SK-N-SH treated with all-trans-retinoic acid at 6 μM for 48 hours (cell line): ENCODE measurements at regions not wholly inside any gene's neighbourhood (a gene's known extent, or its start where the extent isn't known, plus 50 kb on each side); places are given as distances from the start of the nearest gene placed in this dataset.

ENCODE experiments used
- GLIS3 ChIP-seq: fragments of 250-450 bp; sonication (Bioruptor Pico); IDR thresholded peaks from 2 replicates; pipeline ENCODE4 v1.5.0; 2020; ENCODE audit warnings: mild to moderate bottlenecking, moderate library complexity
- ISL1 ChIP-seq: fragments of 250-450 bp; sonication (Bioruptor Pico); IDR thresholded peaks from 2 replicates; pipeline ENCODE4 v2.1.2; 2022; ENCODE audit warnings: mild to moderate bottlenecking, moderate library complexity
- RARB ChIP-seq: fragments of 250-450 bp; sonication (Bioruptor Pico); IDR thresholded peaks from 2 replicates; pipeline ENCODE4 v1.8.0; 2021; ENCODE audit warnings: mild to moderate bottlenecking, moderate library complexity
- ZC3H10 ChIP-seq: fragments of 250-450 bp; sonication (Bioruptor Pico); IDR thresholded peaks from 2 replicates; pipeline ENCODE4 v1.5.1; 2021; ENCODE audit warnings: mild to moderate bottlenecking, moderate library complexity
- ZFP3 ChIP-seq: fragments of 250-450 bp; sonication (Bioruptor Pico); IDR thresholded peaks from 2 replicates; pipeline ENCODE4 v1.5.0; 2020; ENCODE audit warnings: mild to moderate bottlenecking, moderate library complexity
- ZNF565 ChIP-seq: fragments of 450-650 bp; formaldehyde crosslinking; conservative IDR thresholded peaks from 2 replicates; pipeline ENCODE4 v1.5.0; 2020; ENCODE audit warnings: low read depth, mild to moderate bottlenecking, moderate library complexity
- ZNF8 ChIP-seq: fragments of 450-650 bp; formaldehyde crosslinking; IDR thresholded peaks from 2 replicates; pipeline ENCODE4 v1.5.0; 2020; ENCODE audit warnings: mild to moderate bottlenecking, moderate library complexity
- TF ChIP-seq, protein P1 (sequence below): fragments of 250-450 bp; sonication (Bioruptor Pico); IDR thresholded peaks from 2 replicates; pipeline ENCODE4 v1.5.0; 2020; ENCODE audit warnings: mild to moderate bottlenecking, moderate library complexity
- TF ChIP-seq, protein P2 (sequence below): fragments of 250-450 bp; sonication (Bioruptor Pico); IDR thresholded peaks from 2 replicates; pipeline ENCODE4 v1.5.1; 2020; ENCODE audit warnings: low read depth, mild to moderate bottlenecking, moderate library complexity
- TF ChIP-seq, protein P3 (sequence below): fragments of 250-450 bp; sonication (Bioruptor Pico); IDR thresholded peaks from 2 replicates; pipeline ENCODE4 v1.8.0; 2020; ENCODE audit warnings: mild to moderate bottlenecking, moderate library complexity, borderline replicate concordance

DNA sequence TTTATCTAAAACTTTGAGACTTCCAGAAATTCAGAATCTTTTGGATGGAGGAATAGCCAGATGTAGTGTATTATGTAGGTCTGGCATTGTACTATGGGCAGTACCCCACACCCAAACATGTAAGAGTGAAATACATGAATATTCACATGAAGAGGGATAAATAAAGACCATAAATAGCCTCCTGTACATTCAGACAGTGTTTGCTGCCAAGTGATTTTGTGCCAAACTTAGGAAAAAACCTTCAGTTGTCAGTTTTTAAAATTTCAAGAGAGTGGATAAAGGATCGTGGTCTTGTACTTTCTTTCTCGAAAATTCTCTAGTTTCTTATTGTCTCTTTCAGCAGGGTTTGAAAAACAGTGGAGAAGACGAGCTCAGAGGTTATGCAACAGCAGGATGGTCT, 150.3 kb upstream of the LARGE1 start:
- TF ChIP-seq, protein P1, sequence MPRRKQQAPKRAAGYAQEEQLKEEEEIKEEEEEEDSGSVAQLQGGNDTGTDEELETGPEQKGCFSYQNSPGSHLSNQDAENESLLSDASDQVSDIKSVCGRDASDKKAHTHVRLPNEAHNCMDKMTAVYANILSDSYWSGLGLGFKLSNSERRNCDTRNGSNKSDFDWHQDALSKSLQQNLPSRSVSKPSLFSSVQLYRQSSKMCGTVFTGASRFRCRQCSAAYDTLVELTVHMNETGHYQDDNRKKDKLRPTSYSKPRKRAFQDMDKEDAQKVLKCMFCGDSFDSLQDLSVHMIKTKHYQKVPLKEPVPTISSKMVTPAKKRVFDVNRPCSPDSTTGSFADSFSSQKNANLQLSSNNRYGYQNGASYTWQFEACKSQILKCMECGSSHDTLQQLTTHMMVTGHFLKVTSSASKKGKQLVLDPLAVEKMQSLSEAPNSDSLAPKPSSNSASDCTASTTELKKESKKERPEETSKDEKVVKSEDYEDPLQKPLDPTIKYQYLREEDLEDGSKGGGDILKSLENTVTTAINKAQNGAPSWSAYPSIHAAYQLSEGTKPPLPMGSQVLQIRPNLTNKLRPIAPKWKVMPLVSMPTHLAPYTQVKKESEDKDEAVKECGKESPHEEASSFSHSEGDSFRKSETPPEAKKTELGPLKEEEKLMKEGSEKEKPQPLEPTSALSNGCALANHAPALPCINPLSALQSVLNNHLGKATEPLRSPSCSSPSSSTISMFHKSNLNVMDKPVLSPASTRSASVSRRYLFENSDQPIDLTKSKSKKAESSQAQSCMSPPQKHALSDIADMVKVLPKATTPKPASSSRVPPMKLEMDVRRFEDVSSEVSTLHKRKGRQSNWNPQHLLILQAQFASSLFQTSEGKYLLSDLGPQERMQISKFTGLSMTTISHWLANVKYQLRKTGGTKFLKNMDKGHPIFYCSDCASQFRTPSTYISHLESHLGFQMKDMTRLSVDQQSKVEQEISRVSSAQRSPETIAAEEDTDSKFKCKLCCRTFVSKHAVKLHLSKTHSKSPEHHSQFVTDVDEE: no peak
- TF ChIP-seq ZFP3 (CRISPR knock-in tag) (no peak), GLIS3 (CRISPR knock-in tag) (no peak), ZNF8 (no peak), RARB (CRISPR knock-in tag) (no peak), ISL1 (CRISPR knock-in tag) (no peak), ZC3H10 (CRISPR knock-in tag) (no peak), ZNF565 (CRISPR knock-in tag) (no peak)
- TF ChIP-seq, protein P2, sequence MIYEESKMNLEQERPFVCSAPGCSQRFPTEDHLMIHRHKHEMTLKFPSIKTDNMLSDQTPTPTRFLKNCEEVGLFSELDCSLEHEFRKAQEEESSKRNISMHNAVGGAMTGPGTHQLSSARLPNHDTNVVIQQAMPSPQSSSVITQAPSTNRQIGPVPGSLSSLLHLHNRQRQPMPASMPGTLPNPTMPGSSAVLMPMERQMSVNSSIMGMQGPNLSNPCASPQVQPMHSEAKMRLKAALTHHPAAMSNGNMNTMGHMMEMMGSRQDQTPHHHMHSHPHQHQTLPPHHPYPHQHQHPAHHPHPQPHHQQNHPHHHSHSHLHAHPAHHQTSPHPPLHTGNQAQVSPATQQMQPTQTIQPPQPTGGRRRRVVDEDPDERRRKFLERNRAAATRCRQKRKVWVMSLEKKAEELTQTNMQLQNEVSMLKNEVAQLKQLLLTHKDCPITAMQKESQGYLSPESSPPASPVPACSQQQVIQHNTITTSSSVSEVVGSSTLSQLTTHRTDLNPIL (CRISPR knock-in tag): no peak
- TF ChIP-seq, protein P3, sequence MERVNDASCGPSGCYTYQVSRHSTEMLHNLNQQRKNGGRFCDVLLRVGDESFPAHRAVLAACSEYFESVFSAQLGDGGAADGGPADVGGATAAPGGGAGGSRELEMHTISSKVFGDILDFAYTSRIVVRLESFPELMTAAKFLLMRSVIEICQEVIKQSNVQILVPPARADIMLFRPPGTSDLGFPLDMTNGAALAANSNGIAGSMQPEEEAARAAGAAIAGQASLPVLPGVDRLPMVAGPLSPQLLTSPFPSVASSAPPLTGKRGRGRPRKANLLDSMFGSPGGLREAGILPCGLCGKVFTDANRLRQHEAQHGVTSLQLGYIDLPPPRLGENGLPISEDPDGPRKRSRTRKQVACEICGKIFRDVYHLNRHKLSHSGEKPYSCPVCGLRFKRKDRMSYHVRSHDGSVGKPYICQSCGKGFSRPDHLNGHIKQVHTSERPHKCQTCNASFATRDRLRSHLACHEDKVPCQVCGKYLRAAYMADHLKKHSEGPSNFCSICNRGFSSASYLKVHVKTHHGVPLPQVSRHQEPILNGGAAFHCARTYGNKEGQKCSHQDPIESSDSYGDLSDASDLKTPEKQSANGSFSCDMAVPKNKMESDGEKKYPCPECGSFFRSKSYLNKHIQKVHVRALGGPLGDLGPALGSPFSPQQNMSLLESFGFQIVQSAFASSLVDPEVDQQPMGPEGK (CRISPR knock-in tag): no peak
